Central memory CD8-positive, alpha-beta T cell (primary cell): ENCODE measurements at regions not wholly inside any gene's neighbourhood (a gene's known extent, or its start where the extent isn't known, plus 50 kb on each side); places are given as distances from the start of the nearest gene placed in this dataset.
"Not testable (repeated sequence)": the region's sequence is repeated elsewhere in the genome, so short reads cannot be mapped to it uniquely, and the experiment has no call there.

Source experiments
- ATAC-seq: fragments of 150-1000 bp; cut with Tn5 transposase; replicated peaks from 2 replicates; pipeline ENCODE4 v1.10.0; 2022; ENCODE audit warnings: mild to moderate bottlenecking, moderate FRiP score, moderate number of reproducible peaks; ENCODE audit not compliant: poor library complexity, severe bottlenecking; ENCODE audit errors: extremely low read depth
- DNase-seq, 2 donors: peaks; one replicate each; pipeline ENCODE4 v3.0.0; 2021; ENCODE audit warnings: low spot score in 2 of 2
- H3K27ac Mint-ChIP-seq: one replicate; pipeline ENCODE4 v1.8.0; 2022; ENCODE audit warnings: low read depth, mild to moderate bottlenecking, moderate library complexity, mixed read lengths
- H3K27me3 Mint-ChIP-seq: one replicate; pipeline ENCODE4 v1.8.0; 2022; ENCODE audit warnings: mixed read lengths
- H3K36me3 Mint-ChIP-seq: one replicate; pipeline ENCODE4 v1.8.0; 2022; ENCODE audit warnings: mild to moderate bottlenecking, moderate library complexity, mixed read lengths; ENCODE audit not compliant: insufficient read depth
- H3K4me1 Mint-ChIP-seq: one replicate; pipeline ENCODE4 v1.8.0; 2022; ENCODE audit warnings: mixed read lengths
- H3K4me3 Mint-ChIP-seq: one replicate; pipeline ENCODE4 v1.8.0; 2022; ENCODE audit warnings: mild to moderate bottlenecking, moderate library complexity, mixed read lengths
- H3K9me3 Mint-ChIP-seq: one replicate; pipeline ENCODE4 v1.8.0; 2022; ENCODE audit warnings: mixed read lengths

- Mint-ChIP-seq H3K27ac (no peak overlapping the region), H3K27me3 (peaks cover 56% of the 10 kb centered on the region), H3K4me1 (no peaks in the 10 kb centered on the region), H3K4me3 (no peak overlapping the region), H3K36me3 (no peaks in the 10 kb centered on the region), H3K9me3 (no peaks in the 10 kb centered on the region)
- ATAC-seq, result no peak
- no peak for DNase-seq
Observed at GRCh38 chr2:200194746-200195145, 111.7 kb upstream of the SPATS2L start.

GRCh38 chr2:200199005-200199404 lies 107.5 kb upstream of the SPATS2L start:
- no peak overlapping the region for H3K27ac Mint-ChIP-seq

GRCh38 chr2:200199576-200200263 lies 106.8 kb upstream of the SPATS2L start:
- H3K4me1 Mint-ChIP-seq, result no peaks in the 10 kb centered on the region
- ATAC-seq, result no peak
- peaks cover 38% of the 10 kb centered on the region for H3K27me3 Mint-ChIP-seq
- no peak for DNase-seq
- H3K36me3 Mint-ChIP-seq, result no peaks in the 10 kb centered on the region
- H3K4me3 Mint-ChIP-seq, result no peak overlapping the region
- H3K9me3 Mint-ChIP-seq, result no peaks in the 10 kb centered on the region
- no peak overlapping the region for H3K27ac Mint-ChIP-seq

More at GRCh38 chr2:200199005-200199404, 107.5 kb upstream of the SPATS2L start:
- Mint-ChIP-seq H3K27me3 (peaks cover 43% of the 10 kb centered on the region), H3K9me3 (no peaks in the 10 kb centered on the region), H3K4me3 (no peak overlapping the region), H3K4me1 (no peaks in the 10 kb centered on the region), H3K36me3 (no peaks in the 10 kb centered on the region)
- DNase-seq (no peak), ATAC-seq (no peak)

- not testable (repeated sequence) for ATAC-seq, H3K36me3 Mint-ChIP-seq, H3K9me3 Mint-ChIP-seq, H3K4me1 Mint-ChIP-seq, H3K4me3 Mint-ChIP-seq, DNase-seq, H3K27ac Mint-ChIP-seq
- H3K27me3 Mint-ChIP-seq, result peaks cover 25% of the 10 kb centered on the region
Observed at GRCh38 chr2:200201839-200202238, 104.7 kb upstream of the SPATS2L start.

GRCh38 chr2:200203381-200203827 lies 103.1 kb upstream of the SPATS2L start:
- Mint-ChIP-seq H3K9me3 (no peaks in the 10 kb centered on the region), H3K36me3 (no peaks in the 10 kb centered on the region), H3K27ac (no peak overlapping the region), H3K4me3 (no peak overlapping the region), H3K27me3 (peaks cover 14% of the 10 kb centered on the region), H3K4me1 (no peaks in the 10 kb centered on the region)
- no peak for ATAC-seq
- no peak for DNase-seq

- Mint-ChIP-seq H3K27ac (no peak overlapping the region), H3K4me3 (no peak overlapping the region), H3K4me1 (no peaks in the 10 kb centered on the region), H3K27me3 (peaks cover 22% of the 10 kb centered on the region), H3K36me3 (no peaks in the 10 kb centered on the region), H3K9me3 (peaks cover 7% of the 10 kb centered on the region)
- no peak for ATAC-seq
- DNase-seq, result no peak
Observed at GRCh38 chr2:200208041-200208440, 98.5 kb upstream of the SPATS2L start.

GRCh38 chr2:200209030-200209429 lies 97.5 kb upstream of the SPATS2L start:
- Mint-ChIP-seq H3K4me3 (no peak overlapping the region), H3K27ac (no peak overlapping the region), H3K9me3 (peaks cover 7% of the 10 kb centered on the region), H3K27me3 (peaks cover 32% of the 10 kb centered on the region), H3K36me3 (no peaks in the 10 kb centered on the region), H3K4me1 (no peaks in the 10 kb centered on the region)
- DNase-seq (no peak), ATAC-seq (no peak)

- no peak for DNase-seq
- H3K27me3 Mint-ChIP-seq, result peaks cover 49% of the 10 kb centered on the region
- H3K27ac Mint-ChIP-seq, result no peak overlapping the region
- H3K36me3 Mint-ChIP-seq, result no peaks in the 10 kb centered on the region
- H3K9me3 Mint-ChIP-seq, result peaks cover 7% of the 10 kb centered on the region
- H3K4me3 Mint-ChIP-seq, result no peak overlapping the region
- ATAC-seq, result no peak
- no peaks in the 10 kb centered on the region for H3K4me1 Mint-ChIP-seq
Observed at GRCh38 chr2:200211643-200212042, 94.8 kb upstream of the SPATS2L start.

GRCh38 chr2:200212862-200213425 lies 93.5 kb upstream of the SPATS2L start:
- peaks cover 7% of the 10 kb centered on the region for H3K9me3 Mint-ChIP-seq
- no peaks in the 10 kb centered on the region for H3K4me1 Mint-ChIP-seq
- ATAC-seq (no peak), DNase-seq (no peak)
- peaks cover 49% of the 10 kb centered on the region for H3K27me3 Mint-ChIP-seq
- no peaks in the 10 kb centered on the region for H3K36me3 Mint-ChIP-seq
- no peak overlapping the region for H3K4me3 Mint-ChIP-seq
- no peak overlapping the region for H3K27ac Mint-ChIP-seq

- H3K27ac Mint-ChIP-seq, result no peak overlapping the region
- H3K4me1 Mint-ChIP-seq, result no peaks in the 10 kb centered on the region
- H3K4me3 Mint-ChIP-seq, result no peak overlapping the region
- H3K9me3 Mint-ChIP-seq, result no peaks in the 10 kb centered on the region
- DNase-seq, result no peak
- peaks cover 49% of the 10 kb centered on the region for H3K27me3 Mint-ChIP-seq
- no peak for ATAC-seq
- no peaks in the 10 kb centered on the region for H3K36me3 Mint-ChIP-seq
Observed at GRCh38 chr2:200216310-200216709, 90.2 kb upstream of the SPATS2L start.

GRCh38 chr2:200217320-200217719 lies 89.2 kb upstream of the SPATS2L start:
- H3K27ac Mint-ChIP-seq, result no peak overlapping the region
- DNase-seq (no peak), ATAC-seq (no peak)
- H3K9me3 Mint-ChIP-seq, result no peaks in the 10 kb centered on the region
- H3K4me1 Mint-ChIP-seq, result no peaks in the 10 kb centered on the region
- H3K4me3 Mint-ChIP-seq, result no peak overlapping the region
- peaks cover 48% of the 10 kb centered on the region for H3K27me3 Mint-ChIP-seq
- no peaks in the 10 kb centered on the region for H3K36me3 Mint-ChIP-seq

GRCh38 chr2:200218645-200219044 lies 87.8 kb upstream of the SPATS2L start:
- Mint-ChIP-seq H3K27me3 (peaks cover 37% of the 10 kb centered on the region), H3K9me3 (no peaks in the 10 kb centered on the region), H3K36me3 (no peaks in the 10 kb centered on the region), H3K4me3 (no peak overlapping the region), H3K27ac (no peak overlapping the region), H3K4me1 (no peaks in the 10 kb centered on the region)
- no peak for ATAC-seq
- no peak for DNase-seq

- Mint-ChIP-seq H3K4me1 (no peaks in the 10 kb centered on the region), H3K27me3 (peaks cover 31% of the 10 kb centered on the region), H3K4me3 (no peak overlapping the region), H3K27ac (no peak overlapping the region), H3K9me3 (no peaks in the 10 kb centered on the region), H3K36me3 (no peaks in the 10 kb centered on the region)
- DNase-seq, result no peak
- no peak for ATAC-seq
Observed at GRCh38 chr2:200219309-200220113, 87.0 kb upstream of the SPATS2L start.
